SU-DHL-6 (cell line): ENCODE measurements at regions not wholly inside any gene's neighbourhood (a gene's known extent, or its start where the extent isn't known, plus 50 kb on each side); places are given as distances from the start of the nearest gene placed in this dataset.

ENCODE experiments used
- H2AFZ ChIP-seq: fragments of 200-600 bp; sonication (generic); 2 replicates; pipeline ENCODE4 v1.6.1; 2014; ENCODE audit warnings: low read depth, mild to moderate bottlenecking, moderate library complexity, mixed read lengths, antibody characterized with exemption, low read length; ENCODE audit not compliant: severe bottlenecking
- H3F3A ChIP-seq: fragments of 200-600 bp; shearing (Covaris generic); 2 replicates; pipeline ENCODE4 v1.6.0; 2016; ENCODE audit warnings: antibody characterized with exemption, mild to moderate bottlenecking; ENCODE audit not compliant: insufficient read depth
- H3K27ac ChIP-seq: fragments of 200-600 bp; sonication (generic); 2 replicates; pipeline ENCODE4 v1.5.1; 2016; ENCODE audit warnings: low read depth, mild to moderate bottlenecking, low read length, moderate library complexity, mixed read lengths
- H3K27me3 ChIP-seq: fragments of 200-600 bp; sonication (generic), shearing (Covaris generic); 2 replicates; pipeline ENCODE4 v1.6.0; 2014; ENCODE audit warnings: mild to moderate bottlenecking, low read length
- H3K36me3 ChIP-seq: fragments of 200-600 bp; sonication (generic); 2 replicates; pipeline ENCODE4 v1.6.1; 2014; ENCODE audit warnings: mild to moderate bottlenecking, low read length, mixed read lengths
- H3K4me2 ChIP-seq: fragments of 300-600, 200-600 bp; shearing (Covaris generic), sonication (generic); 2 replicates; pipeline ENCODE4 v1.6.0; 2014; ENCODE audit warnings: low read length, low read depth, mild to moderate bottlenecking; ENCODE audit not compliant: poor library complexity, severe bottlenecking
- H3K4me3 ChIP-seq: fragments of 200-600 bp; sonication (generic); 2 replicates; pipeline ENCODE4 v1.5.1; 2014; ENCODE audit warnings: antibody characterized with exemption, low read length, mild to moderate bottlenecking, mixed read lengths; ENCODE audit not compliant: insufficient read depth, poor library complexity, severe bottlenecking
- H3K79me2 ChIP-seq: fragments of 200-600 bp; sonication (generic); 2 replicates; pipeline ENCODE4 v1.6.1; 2014; ENCODE audit warnings: mild to moderate bottlenecking, low read length, moderate library complexity; ENCODE audit not compliant: insufficient read depth
- H3K9ac ChIP-seq: fragments of 200-600 bp; sonication (generic); 2 replicates; pipeline ENCODE4 v1.7.0; 2014; ENCODE audit warnings: mild to moderate bottlenecking, low read length
- H3K9me2 ChIP-seq: fragments of 200-600 bp; sonication (generic); replicated peaks from 2 replicates; pipeline ENCODE4 v1.6.1; 2014; ENCODE audit warnings: low read length; ENCODE audit not compliant: insufficient read depth
- H3K9me3 ChIP-seq: fragments of 200-600 bp; sonication (generic); 2 replicates; pipeline ENCODE4 v1.6.1; 2014; ENCODE audit warnings: low read length, mixed read lengths; ENCODE audit not compliant: insufficient read depth
- H4K20me1 ChIP-seq: fragments of 200-600 bp; sonication (generic); 2 replicates; pipeline ENCODE4 v1.6.1; 2014; ENCODE audit warnings: low read depth, mild to moderate bottlenecking, antibody characterized with exemption, low read length, moderate library complexity, mixed read lengths
- EZH2phosphoT487 ChIP-seq: fragments of 200-600 bp; sonication (generic), shearing (Covaris generic); conservative IDR thresholded peaks from 2 replicates; pipeline ENCODE4 v1.6.1; 2018; ENCODE audit warnings: mild to moderate bottlenecking, antibody characterized with exemption, low read length, moderate library complexity, mixed read lengths
- TF ChIP-seq, protein P1 (sequence below): fragments of 200-600 bp; sonication (generic); IDR thresholded peaks from one replicate; pipeline ENCODE4 v1.5.1; 2017; ENCODE audit warnings: antibody characterized with exemption, mild to moderate bottlenecking, low read length, moderate library complexity; ENCODE audit not compliant: insufficient read depth, poor library complexity, severe bottlenecking

DNA sequence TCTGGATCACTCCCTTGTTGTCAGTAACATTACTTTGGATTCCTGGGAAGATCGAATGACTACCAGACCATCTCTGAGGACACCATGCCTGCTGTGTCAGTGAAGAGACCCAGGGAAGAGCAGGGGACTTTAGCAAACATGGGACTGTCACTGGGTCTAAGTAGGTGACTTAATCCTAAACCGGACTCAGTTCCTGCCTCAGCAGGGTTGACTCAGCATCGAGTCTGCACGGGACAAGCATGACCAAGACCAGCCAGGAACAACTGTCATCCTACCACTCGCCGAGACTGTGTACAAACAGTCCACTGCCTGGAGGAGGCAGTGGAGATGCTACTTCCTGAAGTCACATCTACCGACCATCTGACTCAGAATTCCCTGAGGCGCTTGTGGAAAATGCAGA is 53.2 kb upstream of the RAB4A start:
- Histone ChIP-seq H3K9me3 (no peaks in the 10 kb centered on the region), H3K9me2 (no peaks in the 10 kb centered on the region), H2AFZ (no peak overlapping the region), H3F3A (no peaks in the 10 kb centered on the region), H3K4me3 (no peak overlapping the region), H3K27ac (no peak overlapping the region), H3K36me3 (no peaks in the 10 kb centered on the region), H3K79me2 (no peaks in the 10 kb centered on the region), H3K9ac (no peak overlapping the region), H4K20me1 (no peaks in the 10 kb centered on the region), H3K4me2 (no peak overlapping the region), H3K27me3 (no peaks in the 10 kb centered on the region)
- no peak for TF ChIP-seq EZH2phosphoT487
- TF ChIP-seq, protein P1, sequence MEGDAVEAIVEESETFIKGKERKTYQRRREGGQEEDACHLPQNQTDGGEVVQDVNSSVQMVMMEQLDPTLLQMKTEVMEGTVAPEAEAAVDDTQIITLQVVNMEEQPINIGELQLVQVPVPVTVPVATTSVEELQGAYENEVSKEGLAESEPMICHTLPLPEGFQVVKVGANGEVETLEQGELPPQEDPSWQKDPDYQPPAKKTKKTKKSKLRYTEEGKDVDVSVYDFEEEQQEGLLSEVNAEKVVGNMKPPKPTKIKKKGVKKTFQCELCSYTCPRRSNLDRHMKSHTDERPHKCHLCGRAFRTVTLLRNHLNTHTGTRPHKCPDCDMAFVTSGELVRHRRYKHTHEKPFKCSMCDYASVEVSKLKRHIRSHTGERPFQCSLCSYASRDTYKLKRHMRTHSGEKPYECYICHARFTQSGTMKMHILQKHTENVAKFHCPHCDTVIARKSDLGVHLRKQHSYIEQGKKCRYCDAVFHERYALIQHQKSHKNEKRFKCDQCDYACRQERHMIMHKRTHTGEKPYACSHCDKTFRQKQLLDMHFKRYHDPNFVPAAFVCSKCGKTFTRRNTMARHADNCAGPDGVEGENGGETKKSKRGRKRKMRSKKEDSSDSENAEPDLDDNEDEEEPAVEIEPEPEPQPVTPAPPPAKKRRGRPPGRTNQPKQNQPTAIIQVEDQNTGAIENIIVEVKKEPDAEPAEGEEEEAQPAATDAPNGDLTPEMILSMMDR: no peak

- Histone ChIP-seq H3K9me2 (no peaks in the 10 kb centered on the region), H3K36me3 (no peaks in the 10 kb centered on the region), H3K79me2 (no peaks in the 10 kb centered on the region), H3F3A (no peaks in the 10 kb centered on the region), H3K27me3 (no peaks in the 10 kb centered on the region), H3K9me3 (no peaks in the 10 kb centered on the region), H3K4me2 (no peak overlapping the region), H4K20me1 (no peaks in the 10 kb centered on the region), H3K27ac (no peak overlapping the region), H2AFZ (no peak overlapping the region), H3K9ac (no peak overlapping the region), H3K4me3 (no peak overlapping the region)
- TF ChIP-seq, protein P1: no peak
- TF ChIP-seq EZH2phosphoT487: no peak
Observed at GRCh38 chr1:229218612-229219025, 52.3 kb upstream of the RAB4A start.

DNA sequence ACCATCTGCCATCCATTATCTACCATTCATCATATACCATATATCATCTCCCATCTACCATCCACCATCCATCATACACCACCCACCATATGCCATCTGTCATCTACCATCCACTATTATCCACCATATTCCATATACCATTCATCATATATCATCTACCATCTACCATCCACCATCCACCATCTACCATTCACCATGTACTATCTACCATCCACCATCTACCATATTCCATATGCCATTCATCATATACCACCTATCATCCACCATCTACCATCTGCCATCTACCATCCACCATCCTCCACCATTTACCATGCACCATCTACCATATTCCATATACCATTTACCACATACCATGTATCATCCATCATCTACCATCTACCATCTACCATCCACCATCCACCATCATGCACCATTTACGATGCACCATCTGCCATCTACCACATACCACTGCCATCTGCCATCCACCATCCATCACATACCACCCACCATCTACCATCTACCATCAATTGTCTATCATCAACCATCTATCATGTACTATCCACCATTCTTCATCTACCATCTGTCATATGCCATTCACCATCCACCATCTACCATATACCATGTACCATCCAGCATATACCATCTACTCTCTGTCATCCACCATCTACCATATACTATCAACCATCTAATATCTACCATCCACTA is 50.6 kb upstream of the RAB4A start:
- Histone ChIP-seq H3K9ac (no peak overlapping the region), H3K4me3 (no peak overlapping the region), H3K79me2 (no peaks in the 10 kb centered on the region), H3K9me3 (no peaks in the 10 kb centered on the region), H3K9me2 (no peaks in the 10 kb centered on the region), H3K36me3 (no peaks in the 10 kb centered on the region), H3K4me2 (no peak overlapping the region), H4K20me1 (no peaks in the 10 kb centered on the region), H2AFZ (no peak overlapping the region), H3F3A (no peaks in the 10 kb centered on the region), H3K27me3 (no peaks in the 10 kb centered on the region), H3K27ac (no peak overlapping the region)
- TF ChIP-seq EZH2phosphoT487: no peak
- TF ChIP-seq, protein P1: no peak
